Stimulated activated CD8-positive, alpha-beta memory T cell treated with anti-CD3 and anti-CD28 coated beads, Interleukin-4, amount 100 ng/mL, for 4 hours (primary cell): ENCODE measurements at regions not wholly inside any gene's neighbourhood (a gene's known extent, or its start where the extent isn't known, plus 50 kb on each side); places are given as distances from the start of the nearest gene placed in this dataset.
"Not testable (repeated sequence)": the region's sequence is repeated elsewhere in the genome, so short reads cannot be mapped to it uniquely, and the experiment has no call there.

Experiments
- DNase-seq, 2 donors: peaks; one replicate each; pipeline ENCODE4 v3.0.0-alpha.2; 2020; ENCODE audit warnings: low read depth in 2 of 2, low spot score in 1 of 2

- DNase-seq: no peak
These were observed 132.6 kb upstream of the ETV3 start for GRCh38 chr1:157270705-157271274.

GRCh38 chr1:157269656-157270375 lies 131.6 kb upstream of the ETV3 start:
- DNase-seq: no peak

DNA sequence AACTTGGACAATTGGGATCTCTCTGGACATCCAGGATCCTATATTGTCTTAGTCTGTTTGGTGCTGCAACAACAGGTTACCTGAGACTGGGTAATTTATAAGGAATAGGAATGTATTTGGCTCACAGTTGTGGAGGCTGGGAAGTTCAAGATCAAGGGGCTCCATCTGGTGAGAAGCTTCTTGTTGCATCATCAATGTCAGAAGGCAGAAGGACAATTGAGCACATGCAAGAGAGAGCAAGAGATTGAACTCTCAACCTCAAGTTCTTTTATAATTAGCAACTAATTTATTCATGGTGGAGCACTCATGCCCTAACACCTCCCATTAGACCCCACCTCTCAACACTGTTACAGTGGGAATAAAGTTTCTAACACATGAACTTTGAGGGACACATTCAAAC lies 124.7 kb upstream of the ETV3 start:
- no peak for DNase-seq

DNA sequence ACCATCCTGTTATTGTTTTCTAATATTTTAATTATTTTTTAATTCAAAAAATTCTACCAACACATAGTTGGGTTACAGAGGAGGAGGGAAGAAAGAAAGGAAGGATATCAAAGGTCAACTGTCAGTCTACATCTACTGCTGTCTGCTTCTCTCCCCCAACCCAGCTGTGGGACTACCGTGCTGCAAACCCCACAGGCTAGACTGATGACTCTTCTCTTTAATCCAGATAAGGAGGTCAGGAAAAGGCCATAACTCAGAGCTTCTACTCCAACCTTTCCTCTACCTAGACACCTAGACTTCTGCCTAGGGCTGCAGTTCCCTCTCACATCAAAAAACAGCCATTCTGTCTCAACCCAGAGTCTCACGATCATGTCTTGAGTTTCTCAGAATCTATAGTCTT lies 124.2 kb upstream of the ETV3 start:
- DNase-seq: no peak

DNA sequence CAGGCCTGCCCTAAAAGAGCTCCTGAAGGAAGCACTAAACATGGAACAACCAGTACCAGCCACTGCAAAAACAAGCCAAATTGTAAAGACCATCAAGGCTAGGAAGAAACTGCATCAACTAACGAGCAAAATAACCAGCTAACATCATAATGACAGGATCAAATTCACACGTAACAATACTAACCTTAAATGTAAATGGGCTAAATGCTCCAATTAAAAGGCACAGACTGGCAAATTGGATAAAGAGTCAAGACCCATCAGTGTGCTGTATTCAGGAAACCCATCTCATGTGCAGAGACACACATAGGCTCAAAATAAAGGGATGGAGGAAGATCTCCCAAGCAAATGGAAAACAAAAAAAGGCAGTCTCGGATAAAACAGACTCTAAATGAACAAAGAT lies 117.7 kb upstream of the ETV3 start:
- not testable (repeated sequence) for DNase-seq

DNA sequence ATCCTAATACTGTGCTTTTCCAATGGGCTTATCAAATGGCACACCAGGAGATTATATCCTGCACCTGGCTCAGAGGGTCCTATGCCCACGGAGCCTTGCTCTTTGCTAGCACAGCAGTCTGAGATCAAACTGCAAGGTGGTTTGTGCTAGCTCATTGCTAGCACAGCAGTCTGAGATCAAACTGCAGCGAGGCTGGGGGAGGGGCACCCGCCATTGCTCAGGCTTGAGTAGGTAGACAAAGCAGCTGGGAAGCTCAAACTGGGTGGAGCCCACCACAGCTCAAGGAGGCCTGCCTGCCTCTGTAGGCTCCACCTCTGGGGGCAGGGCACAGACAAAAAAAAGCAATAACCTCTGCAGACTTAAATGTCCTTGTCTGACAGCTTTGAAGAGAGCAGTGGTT lies 116.0 kb upstream of the ETV3 start:
- not testable (repeated sequence) for DNase-seq

GRCh38 chr1:157252473-157252872 lies 114.3 kb upstream of the ETV3 start:
- DNase-seq: no peak

- DNase-seq: no peak
These were observed 111.5 kb upstream of the ETV3 start for GRCh38 chr1:157249739-157250138.

- no peak for DNase-seq
These were observed 111.1 kb upstream of the ETV3 start for GRCh38 chr1:157249326-157249725.

DNA sequence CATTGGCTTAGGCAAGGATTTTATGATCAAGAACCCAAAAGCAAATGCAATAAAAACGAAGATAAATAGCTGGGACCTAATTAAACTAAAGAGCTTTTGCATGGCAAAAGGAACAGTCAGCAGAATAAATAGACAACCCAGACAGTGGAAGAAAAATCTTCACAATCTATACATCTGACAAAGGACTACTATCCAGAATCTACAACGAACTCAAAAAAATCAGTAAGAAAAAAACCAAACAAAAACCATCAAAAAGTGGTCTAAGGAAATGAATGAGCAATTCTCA lies 109.5 kb upstream of the ETV3 start:
- DNase-seq: not testable (repeated sequence)

GRCh38 chr1:157247005-157247763 lies 109.0 kb upstream of the ETV3 start:
- DNase-seq: no peak

GRCh38 chr1:157245823-157246222 lies 107.6 kb upstream of the ETV3 start:
- no peak for DNase-seq

DNA sequence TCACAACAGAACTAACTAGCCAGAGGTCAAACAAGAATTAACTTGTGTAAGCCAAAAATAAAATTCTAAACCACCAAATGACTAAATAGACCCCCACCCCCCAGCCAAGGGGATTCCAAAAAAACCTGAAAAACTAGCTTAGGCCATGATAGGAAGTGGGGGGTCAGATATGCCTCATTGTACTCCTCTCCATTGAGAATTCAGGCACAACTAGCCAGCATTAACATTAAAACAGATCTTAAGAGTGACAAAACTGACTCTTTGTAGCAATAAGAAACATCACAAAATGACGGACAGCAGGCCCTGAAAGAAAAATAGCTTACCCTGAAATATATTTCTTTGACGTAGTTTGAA lies 103.0 kb upstream of the ETV3 start:
- no peak for DNase-seq

DNA sequence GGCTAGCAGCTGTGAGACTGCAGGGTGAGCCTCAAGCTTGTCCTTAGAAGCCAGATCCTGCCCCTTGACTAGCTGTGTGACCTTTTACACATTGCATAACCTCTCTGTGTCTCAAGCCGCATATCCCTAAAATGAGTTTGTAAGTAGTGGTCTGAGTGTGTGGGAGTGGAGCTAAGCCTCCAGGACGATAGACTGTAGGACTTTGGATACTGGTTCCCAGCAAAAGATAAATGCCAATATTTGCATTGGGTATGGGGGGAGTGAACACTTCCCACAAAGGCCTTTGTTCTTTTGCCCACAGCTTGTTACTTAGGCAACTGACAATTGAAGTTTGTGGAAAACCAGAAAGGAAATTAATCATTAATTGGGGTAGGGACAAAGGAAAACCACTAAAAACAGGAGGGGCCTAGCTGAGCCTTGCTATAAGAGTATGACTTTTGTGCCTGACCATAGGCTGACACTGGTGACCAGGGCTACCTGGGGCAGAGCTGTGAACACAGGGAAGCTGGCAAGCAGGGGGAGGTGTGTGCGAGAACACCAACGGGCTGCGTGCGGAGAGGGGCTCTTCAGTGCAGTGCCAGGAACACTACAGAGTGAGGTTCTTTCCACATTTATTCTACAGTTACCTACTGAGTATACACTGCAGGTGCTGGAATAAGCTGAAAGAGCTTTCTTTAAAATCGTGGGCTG lies 102.4 kb upstream of the ETV3 start:
- DNase-seq: no peak

- DNase-seq: no peak
These were observed 101.7 kb upstream of the ETV3 start for GRCh38 chr1:157239936-157240335.

DNA sequence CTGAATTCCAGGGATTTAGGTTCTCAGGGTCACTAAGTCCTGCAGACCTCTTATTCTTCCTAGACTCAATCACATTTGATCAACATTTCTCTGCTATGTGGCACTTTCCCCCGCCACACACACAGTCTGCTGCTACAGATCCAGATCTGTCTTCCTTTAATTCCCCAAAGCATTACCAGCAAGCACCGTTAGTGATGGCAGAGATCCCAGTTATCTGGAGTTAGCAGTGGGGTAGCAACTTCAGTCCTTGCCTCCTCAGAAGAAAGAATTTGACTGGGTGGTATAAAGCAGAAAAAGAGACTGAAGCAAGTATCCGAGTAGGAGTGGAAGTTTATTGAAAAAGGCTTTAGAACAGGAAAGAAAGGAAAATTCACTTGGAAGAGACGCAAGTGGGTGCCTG lies 100.4 kb upstream of the ETV3 start:
- no peak for DNase-seq

GRCh38 chr1:157237981-157238380 lies 99.8 kb upstream of the ETV3 start:
- no peak for DNase-seq

DNA sequence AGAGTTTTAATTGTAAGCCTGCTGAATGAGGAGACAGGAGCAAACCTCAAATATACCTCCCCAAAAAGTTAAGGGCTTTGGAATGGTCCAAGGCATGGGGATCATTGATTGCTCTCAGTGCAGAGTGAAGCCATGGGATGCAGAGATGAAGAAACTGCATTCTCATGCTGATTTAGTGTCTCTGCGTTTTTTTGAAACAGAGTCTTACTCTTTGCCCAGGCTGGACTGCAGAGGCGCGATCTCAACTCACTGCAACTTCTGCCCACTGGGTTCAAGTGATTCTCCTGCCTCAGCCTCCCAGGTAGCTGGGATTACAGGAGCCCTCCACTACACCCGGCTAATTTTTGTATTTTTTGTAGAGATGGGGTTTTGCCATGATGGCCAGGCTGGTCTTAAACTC lies 99.3 kb upstream of the ETV3 start:
- no peak for DNase-seq

GRCh38 chr1:157236072-157236471 lies 97.9 kb upstream of the ETV3 start:
- DNase-seq: no peak

DNA sequence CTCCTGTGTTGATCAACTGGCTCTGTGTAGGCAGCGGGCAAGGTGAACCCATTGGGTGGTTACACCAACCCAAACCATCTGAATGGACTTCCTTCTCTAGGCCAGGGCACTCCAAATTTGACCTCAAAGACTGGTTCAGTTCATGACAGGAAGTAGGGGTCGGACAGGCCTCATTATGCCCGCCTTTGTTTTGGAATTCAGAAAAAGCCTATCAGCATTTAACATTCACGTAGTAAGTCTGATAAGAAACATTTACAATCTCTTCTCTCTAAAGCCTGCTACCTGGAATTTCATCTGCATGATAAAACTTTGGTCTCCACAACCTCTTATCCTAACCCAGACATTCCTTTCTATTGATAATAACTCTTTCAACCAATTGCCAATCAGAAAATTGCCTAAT lies 97.1 kb upstream of the ETV3 start:
- no peak for DNase-seq

DNA sequence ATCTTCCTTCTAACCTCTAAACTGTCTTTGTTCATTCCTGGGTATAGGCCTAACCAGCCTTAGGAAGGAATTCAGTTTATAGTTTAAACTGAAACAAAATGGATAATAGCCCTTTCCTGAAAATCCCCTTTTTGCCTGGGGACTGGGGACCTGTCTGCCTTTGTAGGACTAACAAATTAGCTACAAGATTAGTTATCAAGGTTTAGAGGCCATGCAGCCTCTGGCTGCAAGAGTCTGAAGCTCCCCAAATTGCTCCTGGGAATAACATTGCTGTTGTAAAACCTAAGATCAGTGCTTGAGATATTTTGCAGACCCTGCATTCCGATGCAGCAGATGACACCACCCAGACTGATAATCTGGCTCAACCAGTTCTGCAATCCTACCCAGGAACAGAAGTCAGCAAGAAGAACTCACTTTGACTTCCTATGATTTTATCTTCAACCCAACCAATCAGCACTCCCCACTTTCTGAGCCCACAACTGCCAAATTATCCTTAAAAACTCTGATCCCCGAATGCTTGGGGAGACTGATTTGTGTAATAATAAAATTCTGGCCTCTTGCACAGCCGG lies 96.6 kb upstream of the ETV3 start:
- no peak for DNase-seq

DNA sequence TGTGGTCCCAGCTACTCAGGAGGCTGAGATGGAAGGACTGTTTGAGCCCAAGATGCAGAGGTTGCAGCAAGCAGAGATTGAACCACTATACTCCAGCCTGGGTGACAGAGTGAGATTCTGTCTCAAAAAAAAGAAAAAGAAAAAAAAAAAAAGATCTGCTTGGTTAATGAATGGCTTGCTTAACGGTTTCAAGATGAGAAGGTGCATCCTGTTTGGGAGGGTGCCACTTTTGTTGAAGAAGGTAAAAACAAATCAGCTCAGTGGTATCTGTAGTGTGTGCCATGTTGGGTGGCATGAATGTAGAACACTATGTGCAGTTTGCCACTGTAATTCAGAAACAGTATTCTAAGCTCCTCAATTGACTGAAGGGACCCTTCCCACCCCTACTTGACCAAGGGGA lies 94.9 kb upstream of the ETV3 start:
- DNase-seq: no peak
